Endodermal cell (in vitro differentiated cells): ENCODE measurements at regions not wholly inside any gene's neighbourhood (a gene's known extent, or its start where the extent isn't known, plus 50 kb on each side); places are given as distances from the start of the nearest gene placed in this dataset.

Experiments
- DNase-seq: peaks from one replicate; pipeline ENCODE4 v3.0.0-alpha.2; 2017
- H3K27ac ChIP-seq: 2 replicates; pipeline ENCODE4 v1.5.1; 2013; ENCODE audit warnings: mild to moderate bottlenecking, low read depth, low read length, moderate library complexity
- H3K27me3 ChIP-seq: 2 replicates; pipeline ENCODE4 v1.6.1; 2013; ENCODE audit warnings: mild to moderate bottlenecking, low read length, moderate library complexity; ENCODE audit not compliant: insufficient read depth, control insufficient read depth, poor library complexity, severe bottlenecking
- H3K36me3 ChIP-seq: 2 replicates; pipeline ENCODE4 v1.7.0; 2013; ENCODE audit warnings: mild to moderate bottlenecking, low read length, moderate library complexity; ENCODE audit not compliant: control insufficient read depth, insufficient read depth
- H3K4me1 ChIP-seq: one replicate; pipeline ENCODE4 v1.7.0; 2013; ENCODE audit warnings: low read length; ENCODE audit not compliant: control insufficient read depth, insufficient read depth
- H3K4me3 ChIP-seq: 2 replicates; pipeline ENCODE4 v1.5.1; 2013; ENCODE audit warnings: mild to moderate bottlenecking, low read length, moderate library complexity
- H3K9ac ChIP-seq: 2 replicates; pipeline ENCODE4 v1.6.1; 2013; ENCODE audit warnings: mild to moderate bottlenecking, low read length, moderate library complexity; ENCODE audit not compliant: poor library complexity, severe bottlenecking; ENCODE audit errors: extremely low read depth
- H3K9me3 ChIP-seq: 2 replicates; pipeline ENCODE4 v1.6.1; 2013; ENCODE audit warnings: mild to moderate bottlenecking, low read length, moderate library complexity; ENCODE audit not compliant: control insufficient read depth
- H3K27ac Mint-ChIP-seq: 2 replicates; pipeline ENCODE4 v1.8.0; 2020; ENCODE audit warnings: mixed read lengths
- H3K27me3 Mint-ChIP-seq: 2 replicates; pipeline ENCODE4 v1.8.0; 2021; ENCODE audit warnings: mild to moderate bottlenecking, mixed read lengths; ENCODE audit not compliant: insufficient read depth
- H3K36me3 Mint-ChIP-seq: 2 replicates; pipeline ENCODE4 v1.8.0; 2020; ENCODE audit warnings: low read depth, mixed read lengths
- H3K4me1 Mint-ChIP-seq: 2 replicates; pipeline ENCODE4 v1.8.0; 2020; ENCODE audit warnings: mixed read lengths
- H3K4me3 Mint-ChIP-seq: 2 replicates; pipeline ENCODE4 v1.8.0; 2020; ENCODE audit warnings: mild to moderate bottlenecking, moderate library complexity, mixed read lengths
- H3K9me3 Mint-ChIP-seq: 2 replicates; pipeline ENCODE4 v1.8.0; 2020; ENCODE audit warnings: mild to moderate bottlenecking, mixed read lengths
- WGBS, 2 experiments: methylation state at CpG; one replicate each; pipeline versions ENCODE4 v1.1.5 to v1.1.7; 2013; ENCODE audit warnings: missing lambda C conversion rate in 2 of 2, mixed read lengths in 1 of 2; ENCODE audit not compliant: insufficient coverage in 1 of 2, insufficient read length in 1 of 2; 5-methylcytosine and 5-hydroxymethylcytosine counted together
- TF ChIP-seq, protein P1 (sequence below): fragments of 200-600 bp; sonication (generic); conservative IDR thresholded peaks from 2 replicates; pipeline ENCODE4 v1.5.0; 2021; ENCODE audit warnings: antibody characterized with exemption, mild to moderate bottlenecking

- peaks cover 6% of the 10 kb centered on the region for H3K27me3 Mint-ChIP-seq
- no peak for DNase-seq
- no peaks in the 10 kb centered on the region for H3K36me3 Mint-ChIP-seq
- WGBS, 2 experiments, result 100% methylated on average over 1 of the region's 1 CpG; no CpG with 5 or more reads in 1 of the 2 experiments
- H3K27ac Mint-ChIP-seq, result no peak overlapping the region
- Histone ChIP-seq H3K9me3 (no peaks in the 10 kb centered on the region), H3K9ac (no peak overlapping the region), H3K27ac (no peak overlapping the region), H3K36me3 (no peaks in the 10 kb centered on the region), H3K4me1 (peaks cover 5% of the 10 kb centered on the region), H3K4me3 (no peak overlapping the region), H3K27me3 (no peaks in the 10 kb centered on the region)
- H3K4me3 Mint-ChIP-seq, result no peak overlapping the region
- TF ChIP-seq, protein P1, sequence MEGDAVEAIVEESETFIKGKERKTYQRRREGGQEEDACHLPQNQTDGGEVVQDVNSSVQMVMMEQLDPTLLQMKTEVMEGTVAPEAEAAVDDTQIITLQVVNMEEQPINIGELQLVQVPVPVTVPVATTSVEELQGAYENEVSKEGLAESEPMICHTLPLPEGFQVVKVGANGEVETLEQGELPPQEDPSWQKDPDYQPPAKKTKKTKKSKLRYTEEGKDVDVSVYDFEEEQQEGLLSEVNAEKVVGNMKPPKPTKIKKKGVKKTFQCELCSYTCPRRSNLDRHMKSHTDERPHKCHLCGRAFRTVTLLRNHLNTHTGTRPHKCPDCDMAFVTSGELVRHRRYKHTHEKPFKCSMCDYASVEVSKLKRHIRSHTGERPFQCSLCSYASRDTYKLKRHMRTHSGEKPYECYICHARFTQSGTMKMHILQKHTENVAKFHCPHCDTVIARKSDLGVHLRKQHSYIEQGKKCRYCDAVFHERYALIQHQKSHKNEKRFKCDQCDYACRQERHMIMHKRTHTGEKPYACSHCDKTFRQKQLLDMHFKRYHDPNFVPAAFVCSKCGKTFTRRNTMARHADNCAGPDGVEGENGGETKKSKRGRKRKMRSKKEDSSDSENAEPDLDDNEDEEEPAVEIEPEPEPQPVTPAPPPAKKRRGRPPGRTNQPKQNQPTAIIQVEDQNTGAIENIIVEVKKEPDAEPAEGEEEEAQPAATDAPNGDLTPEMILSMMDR, result no peak
- H3K9me3 Mint-ChIP-seq, result peaks cover 8% of the 10 kb centered on the region
- peaks cover 6% of the 10 kb centered on the region for H3K4me1 Mint-ChIP-seq
These were observed 116.8 kb upstream of the PRICKLE1 start for GRCh38 chr12:42706321-42706720.

- TF ChIP-seq, protein P1, result no peak
- DNase-seq, result no peak
- H3K27ac Mint-ChIP-seq, result no peak overlapping the region
These were observed 116.3 kb upstream of the PRICKLE1 start for GRCh38 chr12:42705863-42706262.

GRCh38 chr12:42704810-42705401 lies 115.4 kb upstream of the PRICKLE1 start:
- H3K9me3 Mint-ChIP-seq, result no peaks in the 10 kb centered on the region
- Histone ChIP-seq H3K4me1 (peaks cover 5% of the 10 kb centered on the region), H3K36me3 (no peaks in the 10 kb centered on the region), H3K9me3 (no peaks in the 10 kb centered on the region), H3K9ac (no peak overlapping the region), H3K4me3 (no peak overlapping the region), H3K27me3 (no peaks in the 10 kb centered on the region), H3K27ac (no peak overlapping the region)
- no peaks in the 10 kb centered on the region for H3K27me3 Mint-ChIP-seq
- TF ChIP-seq, protein P1, result no peak
- no peaks in the 10 kb centered on the region for H3K36me3 Mint-ChIP-seq
- 23 to 30% methylated on average over 1 of the region's 2 CpGs for WGBS, 2 experiments
- H3K4me1 Mint-ChIP-seq, result peaks cover 6% of the 10 kb centered on the region
- H3K4me3 Mint-ChIP-seq, result no peak overlapping the region
- H3K27ac Mint-ChIP-seq, result no peak overlapping the region
- peak; percentile 85 for DNase-seq

More at GRCh38 chr12:42705863-42706262, 116.3 kb upstream of the PRICKLE1 start:
- H3K4me1 ChIP-seq, result peaks cover 5% of the 10 kb centered on the region
- H3K9ac ChIP-seq, result no peak overlapping the region
- H3K27ac ChIP-seq, result no peak overlapping the region
- Mint-ChIP-seq H3K4me1 (peaks cover 6% of the 10 kb centered on the region), H3K27me3 (peaks cover 3% of the 10 kb centered on the region), H3K4me3 (no peak overlapping the region), H3K36me3 (no peaks in the 10 kb centered on the region), H3K9me3 (peaks cover 3% of the 10 kb centered on the region)
- H3K27me3 ChIP-seq, result no peaks in the 10 kb centered on the region
- H3K9me3 ChIP-seq, result no peaks in the 10 kb centered on the region
- no peaks in the 10 kb centered on the region for H3K36me3 ChIP-seq
- no peak overlapping the region for H3K4me3 ChIP-seq
- 42 to 66% methylated on average over 3 to 4 of the region's 4 CpGs for WGBS, 2 experiments
